ENCODE measurements at regions not wholly inside any gene's neighbourhood (a gene's known extent, or its start where the extent isn't known, plus 50 kb on each side); places are given as distances from the start of the nearest gene placed in this dataset.

DNA sequence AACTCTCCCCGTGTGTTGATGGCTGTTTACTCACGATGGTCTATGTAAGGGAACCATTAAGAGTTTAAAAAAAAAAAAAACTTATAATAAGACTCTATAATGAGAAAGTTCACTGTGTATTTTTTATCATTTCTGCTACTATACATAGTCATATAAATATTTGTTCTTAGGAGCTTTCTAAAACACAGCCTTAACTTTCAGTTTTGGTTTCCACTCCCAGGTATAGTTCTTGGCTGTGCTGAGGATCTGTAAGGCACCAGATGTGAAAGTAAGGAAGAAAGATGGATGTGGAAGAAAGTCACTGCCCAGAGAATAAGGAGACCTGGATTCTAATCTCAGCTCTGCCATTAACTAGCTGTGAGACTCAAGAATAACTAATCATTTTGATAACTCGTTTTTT is 101.9 kb upstream of the THBS1 start:
- TF ChIP-seq, protein P1, sequence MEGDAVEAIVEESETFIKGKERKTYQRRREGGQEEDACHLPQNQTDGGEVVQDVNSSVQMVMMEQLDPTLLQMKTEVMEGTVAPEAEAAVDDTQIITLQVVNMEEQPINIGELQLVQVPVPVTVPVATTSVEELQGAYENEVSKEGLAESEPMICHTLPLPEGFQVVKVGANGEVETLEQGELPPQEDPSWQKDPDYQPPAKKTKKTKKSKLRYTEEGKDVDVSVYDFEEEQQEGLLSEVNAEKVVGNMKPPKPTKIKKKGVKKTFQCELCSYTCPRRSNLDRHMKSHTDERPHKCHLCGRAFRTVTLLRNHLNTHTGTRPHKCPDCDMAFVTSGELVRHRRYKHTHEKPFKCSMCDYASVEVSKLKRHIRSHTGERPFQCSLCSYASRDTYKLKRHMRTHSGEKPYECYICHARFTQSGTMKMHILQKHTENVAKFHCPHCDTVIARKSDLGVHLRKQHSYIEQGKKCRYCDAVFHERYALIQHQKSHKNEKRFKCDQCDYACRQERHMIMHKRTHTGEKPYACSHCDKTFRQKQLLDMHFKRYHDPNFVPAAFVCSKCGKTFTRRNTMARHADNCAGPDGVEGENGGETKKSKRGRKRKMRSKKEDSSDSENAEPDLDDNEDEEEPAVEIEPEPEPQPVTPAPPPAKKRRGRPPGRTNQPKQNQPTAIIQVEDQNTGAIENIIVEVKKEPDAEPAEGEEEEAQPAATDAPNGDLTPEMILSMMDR (IDR thresholded peaks at IDR 0.05; ENCODE audit: low read depth, low read length): no peak
- no peak for TF ChIP-seq EZH2phosphoT487 (IDR thresholded peaks at IDR 0.05; ENCODE audit: low read depth)

Data from OCI-LY3 (cell line).